ENCODE measurements at regions not wholly inside any gene's neighbourhood (a gene's known extent, or its start where the extent isn't known, plus 50 kb on each side); places are given as distances from the start of the nearest gene placed in this dataset.

GRCh38 chr2:201969241-201969937 lies 64.3 kb upstream of the FZD7 start:
- H3K9me1 ChIP-seq (ENCODE audit: control insufficient read depth, insufficient read depth, low read length) = no peaks in the 10 kb centered on the region
- no peaks in the 10 kb centered on the region; a peak in 1 of 5 replicates for H3K4me1 ChIP-seq (replicated peaks in 1 of 2; ENCODE audit: control insufficient read depth in 2 of 2, insufficient read depth in 2 of 2, low read length in 2 of 2)
- H2AFZ ChIP-seq (ENCODE audit: low read depth, low read length) = no peak overlapping the region
- CTCF ChIA-PET (ENCODE audit: low intra/inter-chr PET ratio) = no interaction called here
- H3K79me2 ChIP-seq (ENCODE audit: control insufficient read depth, insufficient read depth, low read length) = no peaks in the 10 kb centered on the region
- no peak overlapping the region for H3K4me3 ChIP-seq
- H3K27me3 ChIP-seq (ENCODE audit: control insufficient read depth in 2 of 2, insufficient read depth in 2 of 2, low read length in 2 of 2) = peaks cover 14 to 67% of the 10 kb centered on the region in 2 experiments; a peak in 4 of 5 replicates
- no peak overlapping the region for H3K4me2 ChIP-seq (ENCODE audit: insufficient read depth, low read length)
- WGBS (ENCODE audit: insufficient coverage, low coverage, missing lambda C conversion rate) = 0% methylated on average over 7 of the region's 14 CpGs
- ATAC-seq = no peak
- POLR2A ChIA-PET = interaction anchor here (0.7 kb wide), 1 partner anchor 18 kb away, joined by 5 read pairs; no protein-coding TSS in a partner anchor
- intact Hi-C loops (cut with micrococcal nuclease) = no loop called here
- no peak for FAIRE-seq
- no peaks in the 10 kb centered on the region for H3K36me3 ChIP-seq (ENCODE audit: control insufficient read depth, insufficient read depth, low read length)
- H4K20me1 ChIP-seq (replicated peaks; ENCODE audit: control insufficient read depth, insufficient read depth, low read length) = no peaks in the 10 kb centered on the region
- in situ Hi-C loops (cut with MboI) = no loop called here
- H3K9ac ChIP-seq (ENCODE audit: insufficient read depth in 1 of 2, low read depth in 2 of 2, low read length in 2 of 2) = no peak overlapping the region
- no TSS peak for BruUV-seq (replicated peaks)
- no peaks in the 10 kb centered on the region for H3K9me3 ChIP-seq (replicated peaks; ENCODE audit: control insufficient read depth, insufficient read depth, low read depth, low read length)
- H3K27ac ChIP-seq (ENCODE audit: extremely low read depth, low read depth, low read length) = no peak overlapping the region
- DNase-seq (ENCODE audit: extremely low read depth in 1 of 4, low spot score in 3 of 4) = no peak
- no peak for TF ChIP-seq NKRF (IDR thresholded peaks at IDR 0.05; ENCODE audit: borderline replicate concordance)
- no peak for TF ChIP-seq EP300 (IDR thresholded peaks at IDR 0.05; ENCODE audit: low read length)
- TF ChIP-seq THRA (IDR thresholded peaks at IDR 0.05) = no peak
- TF ChIP-seq POLR2G (IDR thresholded peaks at IDR 0.05; ENCODE audit: low read depth, low read length) = no peak
- TF ChIP-seq ZBTB1 (CRISPR knock-in tag; IDR thresholded peaks at IDR 0.05; ENCODE audit: borderline replicate concordance, low read depth) = no peak
- TF ChIP-seq THRB (CRISPR knock-in tag; conservative IDR thresholded peaks at IDR 0.05) = no peak
- TF ChIP-seq TAF1 (IDR thresholded peaks at IDR 0.05; ENCODE audit: control insufficient read depth, extremely low read depth, insufficient read depth, low read length, severe bottlenecking) = no peak
- TF ChIP-seq SRSF3 (IDR thresholded peaks at IDR 0.05; ENCODE audit: insufficient read depth, low read length) = no peak
- TF ChIP-seq ZNF3 (CRISPR knock-in tag; IDR thresholded peaks at IDR 0.05) = no peak
- no peak for TF ChIP-seq CLOCK (CRISPR knock-in tag; IDR thresholded peaks at IDR 0.05; ENCODE audit: borderline replicate concordance)
- no peak for TF ChIP-seq ATF4 (CRISPR knock-in tag; IDR thresholded peaks at IDR 0.05)
- TF ChIP-seq ILF3 (IDR thresholded peaks at IDR 0.05; ENCODE audit: borderline replicate concordance) = no peak

Measured in K562 (cell line).